HG02981 (cell line): ENCODE measurements at regions not wholly inside any gene's neighbourhood (a gene's known extent, or its start where the extent isn't known, plus 50 kb on each side); places are given as distances from the start of the nearest gene placed in this dataset.

Experiments
- ATAC-seq: cut with Tn5 transposase; IDR thresholded peaks from one replicate; pipeline ENCODE4 v1.9.1; 2021; ENCODE audit warnings: mild to moderate bottlenecking, moderate library complexity; ENCODE audit not compliant: unreplicated experiment

- no peak for ATAC-seq
Measured at GRCh38 chr13:107590556-107590955, 624.8 kb downstream of the LIG4 start.

GRCh38 chr13:107587681-107588080 is 627.7 kb downstream of the LIG4 start:
- ATAC-seq, result no peak

- ATAC-seq, result no peak
Measured at GRCh38 chr13:107586216-107586615, 629.1 kb downstream of the LIG4 start.

- ATAC-seq, result no peak
Measured at GRCh38 chr13:107585469-107586180, 629.7 kb downstream of the LIG4 start.

DNA sequence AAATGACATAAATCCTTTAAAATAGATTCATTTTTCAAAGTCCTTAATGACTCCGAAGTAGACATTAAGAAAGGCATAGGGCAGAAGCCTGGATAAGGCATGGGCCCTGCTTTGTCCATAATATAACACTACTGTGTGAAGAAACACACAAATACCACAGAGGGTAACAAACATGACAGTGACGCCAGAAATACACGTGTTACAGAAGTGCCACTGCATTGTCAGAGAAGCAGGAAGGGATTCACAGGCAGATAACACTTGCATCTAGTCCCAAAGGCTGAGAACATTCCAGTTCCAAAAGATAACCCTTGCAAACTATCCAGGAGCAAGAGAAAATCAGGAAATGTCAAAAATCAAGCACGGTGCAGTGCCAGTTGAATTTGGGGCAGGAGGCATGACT is 633.2 kb downstream of the LIG4 start:
- ATAC-seq, result no peak

DNA sequence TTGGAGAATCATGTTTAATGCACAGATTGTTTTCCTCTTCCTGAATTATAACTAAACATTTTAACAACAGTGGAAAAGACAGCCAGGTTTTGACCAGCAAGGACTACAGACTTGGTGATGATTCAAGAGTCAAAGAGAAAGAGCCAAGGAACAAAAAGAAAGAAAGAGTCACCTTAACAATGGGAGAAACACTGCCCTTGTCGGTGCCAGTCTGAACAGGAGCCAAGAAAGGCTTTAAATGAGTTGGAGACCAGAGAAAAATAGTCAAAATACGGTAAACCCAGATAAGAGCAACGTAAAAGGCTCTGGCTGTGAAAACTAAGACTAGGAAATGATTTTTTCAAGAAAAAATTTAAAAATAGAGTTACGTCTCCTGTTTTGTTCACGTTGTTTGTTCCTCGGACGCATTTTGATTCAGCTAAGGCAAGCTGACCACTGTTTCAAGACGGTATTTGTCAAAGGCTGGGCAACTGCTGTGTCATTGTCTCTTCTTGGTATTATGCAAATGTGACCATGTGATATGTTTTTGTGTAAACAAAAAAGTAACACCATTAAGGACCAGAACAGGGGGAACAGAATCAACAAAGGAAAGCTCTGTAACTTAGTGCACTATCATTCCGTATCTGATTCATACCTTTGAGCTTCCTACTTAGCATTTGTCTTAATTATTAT is 634.5 kb downstream of the LIG4 start:
- no peak for ATAC-seq

GRCh38 chr13:107576430-107576829 is 638.9 kb downstream of the LIG4 start:
- no peak for ATAC-seq

GRCh38 chr13:107574517-107575210 is 640.7 kb downstream of the LIG4 start:
- ATAC-seq, result no peak

DNA sequence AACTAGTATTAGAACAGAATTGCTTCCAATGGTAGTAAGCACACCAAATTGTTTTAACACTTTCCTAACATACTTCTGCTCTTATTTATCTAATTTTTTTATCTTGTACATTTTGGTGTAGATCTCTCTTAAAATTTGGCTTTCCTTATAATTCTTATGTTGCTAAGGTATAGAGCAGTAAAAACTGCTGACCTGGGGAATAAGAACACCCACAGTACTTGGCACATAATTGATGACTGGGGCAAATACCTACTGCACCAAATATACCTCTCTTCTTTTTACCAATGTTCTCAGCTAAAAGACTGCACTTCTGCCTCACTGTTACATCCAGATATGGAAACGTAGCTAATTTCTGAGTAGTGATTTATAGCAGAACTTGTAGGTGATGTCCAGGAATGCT is 642.2 kb downstream of the LIG4 start:
- no peak for ATAC-seq

GRCh38 chr13:107572156-107572555 is 643.2 kb downstream of the LIG4 start:
- ATAC-seq, result no peak

- ATAC-seq, result no peak
Measured at GRCh38 chr13:107568181-107568580, 647.2 kb downstream of the LIG4 start.

GRCh38 chr13:107563099-107563925 is 652.0 kb downstream of the LIG4 start:
- no peak for ATAC-seq

- ATAC-seq, result no peak
Measured at GRCh38 chr13:107562203-107562602, 653.1 kb downstream of the LIG4 start.

- ATAC-seq, result no peak
Measured at GRCh38 chr13:107554460-107554859, 660.9 kb downstream of the LIG4 start.

GRCh38 chr13:107553838-107554237 is 661.5 kb downstream of the LIG4 start:
- no peak for ATAC-seq

GRCh38 chr13:107551521-107551920 is 663.8 kb downstream of the LIG4 start:
- no peak for ATAC-seq

GRCh38 chr13:107548338-107548737 is 667.0 kb downstream of the LIG4 start:
- ATAC-seq, result no peak

DNA sequence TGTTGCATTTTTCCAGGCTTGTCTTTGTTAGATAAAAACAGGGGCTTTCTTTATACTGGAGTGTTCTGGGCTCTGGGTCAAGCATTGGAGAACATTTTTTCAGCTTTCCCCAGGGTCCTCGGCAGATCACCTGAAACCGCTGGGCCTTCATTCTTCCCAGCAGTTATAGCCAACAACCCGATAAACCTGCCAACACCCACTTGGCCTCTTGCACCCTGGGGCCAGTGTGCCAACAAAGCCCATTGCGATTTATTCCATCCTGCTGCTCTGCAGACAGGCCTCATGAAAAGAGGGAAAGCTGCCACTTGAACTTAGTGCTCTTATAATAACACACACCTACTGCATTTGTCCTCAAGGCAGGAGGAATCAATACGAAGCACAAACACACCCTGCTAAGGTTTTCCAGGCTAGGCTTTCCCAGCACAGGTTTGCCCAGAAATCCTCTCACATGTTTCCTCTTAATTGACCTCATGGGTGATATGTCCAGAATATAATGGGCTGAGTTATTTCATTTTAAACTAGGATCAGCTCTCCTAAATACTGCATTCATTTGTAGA is 669.3 kb downstream of the LIG4 start:
- ATAC-seq, result no peak

- ATAC-seq, result no peak
Measured at GRCh38 chr13:107534548-107534947, 680.8 kb downstream of the LIG4 start.

DNA sequence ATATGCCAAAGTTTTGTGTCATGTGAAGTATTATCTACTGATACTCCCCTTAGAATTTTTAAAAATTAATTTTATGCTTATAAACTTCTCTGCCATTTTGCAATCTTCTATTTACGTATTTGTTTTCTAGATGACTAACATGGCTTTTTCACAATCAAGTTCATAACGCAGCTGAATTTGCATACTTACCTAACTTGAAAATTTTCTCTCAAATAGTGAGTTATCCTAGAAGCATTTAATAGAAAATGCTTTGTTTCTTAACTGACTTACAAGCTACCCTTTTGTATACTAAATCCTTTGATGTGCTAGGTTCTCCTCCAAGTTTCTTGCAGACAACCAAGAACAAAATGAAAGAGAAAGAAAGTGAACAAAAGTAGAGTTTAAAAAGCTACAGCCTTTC is 683.5 kb downstream of the LIG4 start:
- no peak for ATAC-seq

- ATAC-seq, result no peak
Measured at GRCh38 chr13:107531180-107531579, 684.2 kb downstream of the LIG4 start.
